ENCODE measurements at regions not wholly inside any gene's neighbourhood (a gene's known extent, or its start where the extent isn't known, plus 50 kb on each side); places are given as distances from the start of the nearest gene placed in this dataset.
"Not testable (repeated sequence)": the region's sequence is repeated elsewhere in the genome, so short reads cannot be mapped to it uniquely, and the experiment has no call there.

- no peaks in the 10 kb centered on the region for H3K9me3 Mint-ChIP-seq
- H3K36me3 Mint-ChIP-seq, result no peaks in the 10 kb centered on the region
- no peaks in the 10 kb centered on the region for H3K4me1 Mint-ChIP-seq
- DNase-seq, result no peak
- no peak overlapping the region for H3K27ac Mint-ChIP-seq
- H3K27me3 Mint-ChIP-seq, result peaks cover 6% of the 10 kb centered on the region
- no peak overlapping the region for H3K4me3 Mint-ChIP-seq
Measured at GRCh38 chr14:77985211-77985615, 185.0 kb upstream of the NRXN3 start.

- H3K4me3 Mint-ChIP-seq, result no peak overlapping the region
- no peaks in the 10 kb centered on the region for H3K4me1 Mint-ChIP-seq
- no peak overlapping the region for H3K27ac Mint-ChIP-seq
- no peaks in the 10 kb centered on the region for H3K9me3 Mint-ChIP-seq
- DNase-seq, result no peak
- H3K27me3 Mint-ChIP-seq, result no peaks in the 10 kb centered on the region
- H3K36me3 Mint-ChIP-seq, result no peaks in the 10 kb centered on the region
Measured at GRCh38 chr14:77986773-77987172, 183.4 kb upstream of the NRXN3 start.

GRCh38 chr14:77988096-77988870 is 181.9 kb upstream of the NRXN3 start:
- no peaks in the 10 kb centered on the region for H3K9me3 Mint-ChIP-seq
- H3K4me1 Mint-ChIP-seq, result no peaks in the 10 kb centered on the region
- H3K27ac Mint-ChIP-seq, result no peak overlapping the region
- no peaks in the 10 kb centered on the region for H3K27me3 Mint-ChIP-seq
- no peak for DNase-seq
- H3K4me3 Mint-ChIP-seq, result no peak overlapping the region
- H3K36me3 Mint-ChIP-seq, result no peaks in the 10 kb centered on the region

- Mint-ChIP-seq H3K4me3 (no peak overlapping the region), H3K27me3 (no peaks in the 10 kb centered on the region), H3K9me3 (no peaks in the 10 kb centered on the region), H3K4me1 (no peaks in the 10 kb centered on the region), H3K27ac (no peak overlapping the region), H3K36me3 (no peaks in the 10 kb centered on the region)
- DNase-seq, result no peak
Measured at GRCh38 chr14:77988970-77989369, 181.2 kb upstream of the NRXN3 start.

- H3K27me3 Mint-ChIP-seq, result no peaks in the 10 kb centered on the region
- DNase-seq, result no peak
- no peaks in the 10 kb centered on the region for H3K9me3 Mint-ChIP-seq
- H3K4me3 Mint-ChIP-seq, result no peak overlapping the region
- no peak overlapping the region for H3K27ac Mint-ChIP-seq
- H3K4me1 Mint-ChIP-seq, result no peaks in the 10 kb centered on the region
- no peaks in the 10 kb centered on the region for H3K36me3 Mint-ChIP-seq
Measured at GRCh38 chr14:77989441-77989991, 180.7 kb upstream of the NRXN3 start.

- Mint-ChIP-seq H3K4me3 (no peak overlapping the region), H3K36me3 (no peaks in the 10 kb centered on the region), H3K27me3 (no peaks in the 10 kb centered on the region), H3K27ac (no peak overlapping the region), H3K4me1 (no peaks in the 10 kb centered on the region), H3K9me3 (no peaks in the 10 kb centered on the region)
- no peak for DNase-seq
Measured at GRCh38 chr14:77990337-77990736, 179.8 kb upstream of the NRXN3 start.

- Mint-ChIP-seq H3K4me3 (no peak overlapping the region), H3K9me3 (no peaks in the 10 kb centered on the region), H3K36me3 (no peaks in the 10 kb centered on the region), H3K27me3 (no peaks in the 10 kb centered on the region), H3K27ac (no peak overlapping the region), H3K4me1 (no peaks in the 10 kb centered on the region)
- DNase-seq, result no peak
Measured at GRCh38 chr14:77991128-77991772, 178.9 kb upstream of the NRXN3 start.

- Mint-ChIP-seq H3K27me3 (peaks cover 19% of the 10 kb centered on the region), H3K4me3 (no peak overlapping the region), H3K9me3 (peaks cover 23% of the 10 kb centered on the region), H3K36me3 (peaks cover 2% of the 10 kb centered on the region), H3K27ac (no peak overlapping the region), H3K4me1 (no peaks in the 10 kb centered on the region)
- no peak for DNase-seq
Measured at GRCh38 chr14:78005325-78005724, 164.8 kb upstream of the NRXN3 start.

GRCh38 chr14:78007160-78007559 is 163.0 kb upstream of the NRXN3 start:
- H3K27me3 Mint-ChIP-seq, result peaks cover 16% of the 10 kb centered on the region
- no peak overlapping the region for H3K27ac Mint-ChIP-seq
- no peak for DNase-seq
- H3K4me1 Mint-ChIP-seq, result no peaks in the 10 kb centered on the region
- no peak overlapping the region for H3K4me3 Mint-ChIP-seq
- peaks cover 15% of the 10 kb centered on the region for H3K9me3 Mint-ChIP-seq
- peaks cover 2% of the 10 kb centered on the region for H3K36me3 Mint-ChIP-seq

- Mint-ChIP-seq H3K9me3 (peaks cover 3% of the 10 kb centered on the region), H3K4me1 (no peaks in the 10 kb centered on the region), H3K4me3 (no peak overlapping the region), H3K27me3 (peaks cover 16% of the 10 kb centered on the region), H3K36me3 (no peaks in the 10 kb centered on the region), H3K27ac (no peak overlapping the region)
- DNase-seq, result no peak
Measured at GRCh38 chr14:78010688-78011087, 159.5 kb upstream of the NRXN3 start.

- not testable (repeated sequence) for H3K4me1 Mint-ChIP-seq, DNase-seq, H3K27ac Mint-ChIP-seq, H3K4me3 Mint-ChIP-seq, H3K36me3 Mint-ChIP-seq, H3K9me3 Mint-ChIP-seq
- peaks cover 12% of the 10 kb centered on the region for H3K27me3 Mint-ChIP-seq
Measured at GRCh38 chr14:78013911-78014310, 156.3 kb upstream of the NRXN3 start.

GRCh38 chr14:78016532-78016931 is 153.6 kb upstream of the NRXN3 start:
- H3K27me3 Mint-ChIP-seq, result peaks cover 5% of the 10 kb centered on the region
- no peak for DNase-seq
- H3K4me3 Mint-ChIP-seq, result no peak overlapping the region
- no peaks in the 10 kb centered on the region for H3K4me1 Mint-ChIP-seq
- H3K27ac Mint-ChIP-seq, result no peak overlapping the region
- H3K36me3 Mint-ChIP-seq, result no peaks in the 10 kb centered on the region
- no peaks in the 10 kb centered on the region for H3K9me3 Mint-ChIP-seq

GRCh38 chr14:78018283-78018682 is 151.9 kb upstream of the NRXN3 start:
- DNase-seq, result no peak
- Mint-ChIP-seq H3K27me3 (peaks cover 8% of the 10 kb centered on the region), H3K36me3 (no peaks in the 10 kb centered on the region), H3K27ac (no peak overlapping the region), H3K9me3 (no peaks in the 10 kb centered on the region), H3K4me3 (no peak overlapping the region), H3K4me1 (no peaks in the 10 kb centered on the region)

GRCh38 chr14:78022059-78022458 is 148.1 kb upstream of the NRXN3 start:
- no peak overlapping the region for H3K4me3 Mint-ChIP-seq
- H3K9me3 Mint-ChIP-seq, result no peaks in the 10 kb centered on the region
- H3K4me1 Mint-ChIP-seq, result no peaks in the 10 kb centered on the region
- peak; percentile 57 for DNase-seq
- H3K36me3 Mint-ChIP-seq, result no peaks in the 10 kb centered on the region
- H3K27ac Mint-ChIP-seq, result no peak overlapping the region
- peaks cover 17% of the 10 kb centered on the region for H3K27me3 Mint-ChIP-seq

- no peak overlapping the region for H3K27ac Mint-ChIP-seq
- H3K4me1 Mint-ChIP-seq, result no peaks in the 10 kb centered on the region
- no peak overlapping the region for H3K4me3 Mint-ChIP-seq
- H3K9me3 Mint-ChIP-seq, result no peaks in the 10 kb centered on the region
- H3K27me3 Mint-ChIP-seq, result peaks cover 17% of the 10 kb centered on the region
- H3K36me3 Mint-ChIP-seq, result no peaks in the 10 kb centered on the region
- no peak for DNase-seq
Measured at GRCh38 chr14:78023112-78023511, 147.1 kb upstream of the NRXN3 start.

GRCh38 chr14:78028471-78028870 is 141.7 kb upstream of the NRXN3 start:
- H3K27me3 Mint-ChIP-seq, result peaks cover 28% of the 10 kb centered on the region
- no peak overlapping the region for H3K27ac Mint-ChIP-seq
- DNase-seq, result no peak
- H3K36me3 Mint-ChIP-seq, result no peaks in the 10 kb centered on the region
- no peak overlapping the region for H3K4me3 Mint-ChIP-seq
- H3K4me1 Mint-ChIP-seq, result no peaks in the 10 kb centered on the region
- H3K9me3 Mint-ChIP-seq, result no peaks in the 10 kb centered on the region
